ENCODE measurements at regions not wholly inside any gene's neighbourhood (a gene's known extent, or its start where the extent isn't known, plus 50 kb on each side); places are given as distances from the start of the nearest gene placed in this dataset.

DNA sequence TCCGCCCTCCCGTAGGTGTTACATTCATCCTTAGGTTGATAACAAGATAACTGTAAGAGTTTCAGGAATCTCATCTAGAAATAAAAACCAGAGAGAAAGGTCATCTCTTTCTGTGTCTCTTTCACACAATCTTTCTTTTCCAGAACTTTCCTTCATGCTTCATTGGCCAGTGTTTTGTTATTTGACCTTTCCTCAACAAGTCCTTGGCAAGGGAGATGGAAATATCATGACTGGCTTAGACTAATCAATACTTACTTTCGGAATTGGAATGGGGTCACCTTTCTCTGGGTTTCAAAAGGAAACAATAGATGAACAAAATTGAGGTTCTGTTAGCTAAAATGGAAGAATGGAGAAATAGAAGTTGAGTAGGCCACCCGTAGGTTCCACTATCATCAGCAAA is 72.9 kb upstream of the PPP2R5A start:
- TF ChIP-seq, protein P1, sequence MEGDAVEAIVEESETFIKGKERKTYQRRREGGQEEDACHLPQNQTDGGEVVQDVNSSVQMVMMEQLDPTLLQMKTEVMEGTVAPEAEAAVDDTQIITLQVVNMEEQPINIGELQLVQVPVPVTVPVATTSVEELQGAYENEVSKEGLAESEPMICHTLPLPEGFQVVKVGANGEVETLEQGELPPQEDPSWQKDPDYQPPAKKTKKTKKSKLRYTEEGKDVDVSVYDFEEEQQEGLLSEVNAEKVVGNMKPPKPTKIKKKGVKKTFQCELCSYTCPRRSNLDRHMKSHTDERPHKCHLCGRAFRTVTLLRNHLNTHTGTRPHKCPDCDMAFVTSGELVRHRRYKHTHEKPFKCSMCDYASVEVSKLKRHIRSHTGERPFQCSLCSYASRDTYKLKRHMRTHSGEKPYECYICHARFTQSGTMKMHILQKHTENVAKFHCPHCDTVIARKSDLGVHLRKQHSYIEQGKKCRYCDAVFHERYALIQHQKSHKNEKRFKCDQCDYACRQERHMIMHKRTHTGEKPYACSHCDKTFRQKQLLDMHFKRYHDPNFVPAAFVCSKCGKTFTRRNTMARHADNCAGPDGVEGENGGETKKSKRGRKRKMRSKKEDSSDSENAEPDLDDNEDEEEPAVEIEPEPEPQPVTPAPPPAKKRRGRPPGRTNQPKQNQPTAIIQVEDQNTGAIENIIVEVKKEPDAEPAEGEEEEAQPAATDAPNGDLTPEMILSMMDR (IDR thresholded peaks at IDR 0.05): no peak
- TF ChIP-seq POLR2A (IDR thresholded peaks at IDR 0.05): no peak
